Esophagus muscularis mucosa (tissue), 4 donors: ENCODE measurements at regions not wholly inside any gene's neighbourhood (a gene's known extent, or its start where the extent isn't known, plus 50 kb on each side); places are given as distances from the start of the nearest gene placed in this dataset.

Experiments
- CTCF ChIP-seq, 3 experiments: fragments of 200-600 bp in 2 of 3; fragments of 450-650 bp in 1 of 3; sonication (generic) in 2 of 3; IDR thresholded peaks; one replicate each; pipeline ENCODE4 v1.5.1; 2017 to 2019; ENCODE audit warnings: antibody characterized with exemption in 3 of 3, mild to moderate bottlenecking in 2 of 3, moderate library complexity in 1 of 3
- EP300 ChIP-seq: sonication (generic); formaldehyde crosslinking; IDR thresholded peaks from one replicate; pipeline ENCODE4 v1.6.1; 2017; ENCODE audit warnings: antibody characterized with exemption
- POLR2A ChIP-seq: fragments of 450-650 bp; IDR thresholded peaks from one replicate; pipeline ENCODE4 v1.6.1; 2017; ENCODE audit warnings: antibody characterized with exemption, moderate library complexity, mild to moderate bottlenecking, low read depth
- POLR2AphosphoS5 ChIP-seq, 2 donors: sonication (generic); formaldehyde crosslinking; IDR thresholded peaks; one replicate each; pipeline ENCODE4 v1.6.1; 2017; ENCODE audit warnings: antibody characterized with exemption in 2 of 2

- TF ChIP-seq CTCF (IDR thresholded peaks at IDR 0.05) (no peak), EP300 (no peak), POLR2A (no peak), POLR2AphosphoS5 (IDR thresholded peaks at IDR 0.05) (no peak)
These were observed 159.3 kb downstream of the DAD1 start for GRCh38 chr14:22429546-22430294.
